A549 (cell line): ENCODE measurements at regions not wholly inside any gene's neighbourhood (a gene's known extent, or its start where the extent isn't known, plus 50 kb on each side); places are given as distances from the start of the nearest gene placed in this dataset.

Source experiments
- ATAC-seq, 2 experiments: fragments of 200-7000 bp in 1 of 2; fragments of >200 bp in 1 of 2; cut with Nextera tagmentation in 1 of 2; cut with Tn5 transposase in 1 of 2; 3 replicates each; pipeline versions ENCODE4 v1.8.0 to v1.9.1; 2018 to 2020; ENCODE audit warnings: mild to moderate bottlenecking in 1 of 2, moderate library complexity in 1 of 2
- CTCF ChIA-PET: fragments of 300-600 bp; sonication (Branson Sonifier 250); formaldehyde crosslinking; extraction: SDS; loops from one replicate; lab custom pipeline; 2021; ENCODE audit warnings: antibody characterized with exemption, inconsistent platforms; lab: Yijun Ruan, JAX
- POLR2A ChIA-PET: fragments of 350-600 bp; formaldehyde crosslinking; extraction: SDS; loops from one replicate; lab custom pipeline; 2021; ENCODE audit warnings: antibody characterized with exemption, inconsistent platforms; lab: Yijun Ruan, JAX
- DNase-seq, 2 experiments: peaks; one replicate each; pipeline versions ENCODE4 v3.0.0 to v3.0.0-alpha.2; 2011 to 2016; ENCODE audit warnings: low read depth in 1 of 2, low spot score in 1 of 2
- FAIRE-seq: peaks from 2 replicates; lab custom pipeline; 2011; peaks lifted over from hg19 to GRCh38; lab: Jason Lieb, UNC
- H3K27ac ChIP-seq, 2 experiments: fragments of >200 bp; sonication (Bioruptor Twin); formaldehyde crosslinking; 3 replicates each; pipeline ENCODE4 v1.5.1; 2016 to 2017
- H3K4me1 ChIP-seq: fragments of >200 bp; sonication (Bioruptor Twin); formaldehyde crosslinking; 3 replicates; pipeline ENCODE4 v1.6.1; 2016
- H3K4me2 ChIP-seq: fragments of >200 bp; sonication (Bioruptor Twin); formaldehyde crosslinking; 3 replicates; pipeline ENCODE4 v1.6.1; 2016
- H3K4me3 ChIP-seq: fragments of >200 bp; sonication (Bioruptor Twin); formaldehyde crosslinking; 3 replicates; pipeline ENCODE4 v1.5.1; 2016
- H3K9me3 ChIP-seq: fragments of >200 bp; sonication (Bioruptor Twin); formaldehyde crosslinking; 3 replicates; pipeline ENCODE4 v1.6.1; 2016
- CBX2 ChIP-seq: fragments of 200-600 bp; sonication (generic); IDR thresholded peaks from 2 replicates; pipeline ENCODE4 v1.6.1; 2016; ENCODE audit warnings: low read depth, mild to moderate bottlenecking, borderline replicate concordance
- CHD4 ChIP-seq: fragments of 200-600 bp; sonication (generic); IDR thresholded peaks from 2 replicates; pipeline ENCODE4 v1.6.1; 2016; ENCODE audit warnings: antibody characterized with exemption, mild to moderate bottlenecking, borderline replicate concordance
- ELK1 ChIP-seq: fragments of 150-350 bp; IDR thresholded peaks from 2 replicates; pipeline ENCODE4 v1.6.1; 2014; ENCODE audit warnings: low read depth, mild to moderate bottlenecking, low read length
- ESRRA ChIP-seq: fragments of 150-350 bp; IDR thresholded peaks from 2 replicates; pipeline ENCODE4 v1.6.1; 2014; ENCODE audit warnings: mild to moderate bottlenecking, low read length, borderline replicate concordance
- FOSB ChIP-seq: fragments of 250-450 bp; sonication (Bioruptor Pico); IDR thresholded peaks from 2 replicates; pipeline ENCODE4 v1.5.0; 2020; ENCODE audit warnings: mild to moderate bottlenecking, moderate library complexity
- FOSL2 ChIP-seq, 2 experiments: fragments of 450-650 bp in 1 of 2; fragments of >200 bp in 1 of 2; sonication (Bioruptor Twin) in 1 of 2; formaldehyde crosslinking; IDR thresholded peaks; 2 replicates each; pipeline versions ENCODE4 v1.5.0 to v1.6.1; 2016 to 2020; ENCODE audit warnings: mild to moderate bottlenecking in 1 of 2, moderate library complexity in 1 of 2
- FOXS1 ChIP-seq: fragments of 250-450 bp; sonication (Bioruptor Pico); IDR thresholded peaks from 2 replicates; pipeline ENCODE4 v1.5.0; 2020; ENCODE audit warnings: mild to moderate bottlenecking, moderate library complexity
- GATA3 ChIP-seq: IDR thresholded peaks from 2 replicates; pipeline ENCODE4 v1.6.1; 2012; ENCODE audit warnings: borderline replicate concordance
- HDAC2 ChIP-seq: fragments of 200-600 bp; sonication (generic); IDR thresholded peaks from 2 replicates; pipeline ENCODE4 v1.6.1; 2016
- HOXB13 ChIP-seq: fragments of 250-450 bp; sonication (Bioruptor Pico); IDR thresholded peaks from 2 replicates; pipeline ENCODE4 v1.5.0; 2020; ENCODE audit warnings: low read depth, mild to moderate bottlenecking, moderate library complexity
- JUN ChIP-seq, 2 experiments: fragments of >200 bp; sonication (Bioruptor Twin); formaldehyde crosslinking; IDR thresholded peaks; 2 replicates in 1 of 2; 3 replicates in 1 of 2; pipeline ENCODE4 v1.6.1; 2016 to 2017
- MYC ChIP-seq: IDR thresholded peaks from 2 replicates; pipeline ENCODE4 v1.6.1; 2012; ENCODE audit warnings: mild to moderate bottlenecking, inconsistent platforms, low read length, improper control_type of control experiment, borderline replicate concordance
- NPAS2 ChIP-seq: fragments of 250-450 bp; sonication (Bioruptor Pico); IDR thresholded peaks from 2 replicates; pipeline ENCODE4 v1.8.0; 2022; ENCODE audit warnings: mild to moderate bottlenecking, moderate library complexity, borderline replicate concordance
- NR3C1 ChIP-seq: fragments of >200 bp; sonication (Bioruptor Twin); formaldehyde crosslinking; IDR thresholded peaks from 3 replicates; pipeline ENCODE4 v1.6.1; 2017
- POLR2A ChIP-seq: IDR thresholded peaks from 2 replicates; pipeline ENCODE4 v1.6.1; 2012; ENCODE audit warnings: mild to moderate bottlenecking, low read length
- SREBF2 ChIP-seq: fragments of 450-650 bp; IDR thresholded peaks from 2 replicates; pipeline ENCODE4 v1.6.1; 2014; ENCODE audit warnings: mild to moderate bottlenecking, moderate library complexity
- TFCP2L1 ChIP-seq: fragments of 250-450 bp; sonication (Bioruptor Pico); IDR thresholded peaks from 2 replicates; pipeline ENCODE4 v1.5.0; 2021; ENCODE audit warnings: mild to moderate bottlenecking
- TP53 ChIP-seq: fragments of 250-450 bp; sonication (Bioruptor Pico); IDR thresholded peaks from 2 replicates; pipeline ENCODE4 v1.5.0; 2021; ENCODE audit warnings: mild to moderate bottlenecking, moderate library complexity
- ZSCAN20 ChIP-seq: fragments of 250-450 bp; sonication (Bioruptor Pico); IDR thresholded peaks from 2 replicates; pipeline ENCODE4 v1.8.0; 2022; ENCODE audit warnings: mild to moderate bottlenecking, moderate library complexity
- WGBS: methylation state at CpG from one replicate; pipeline ENCODE4 v1.1.6; 2017; ENCODE audit errors: missing lambda C conversion rate; 5-methylcytosine and 5-hydroxymethylcytosine counted together
- TF ChIP-seq, protein P1 (sequence below): fragments of >200 bp; sonication (Bioruptor Twin); formaldehyde crosslinking; IDR thresholded peaks from 3 replicates; pipeline ENCODE4 v1.6.1; 2016
- TF ChIP-seq, protein P2 (sequence below): IDR thresholded peaks from 2 replicates; pipeline ENCODE4 v1.6.1; 2012; ENCODE audit warnings: low read depth, borderline replicate concordance
- TF ChIP-seq, protein P3 (sequence below): IDR thresholded peaks from 2 replicates; pipeline ENCODE4 v1.6.1; 2012

DNA sequence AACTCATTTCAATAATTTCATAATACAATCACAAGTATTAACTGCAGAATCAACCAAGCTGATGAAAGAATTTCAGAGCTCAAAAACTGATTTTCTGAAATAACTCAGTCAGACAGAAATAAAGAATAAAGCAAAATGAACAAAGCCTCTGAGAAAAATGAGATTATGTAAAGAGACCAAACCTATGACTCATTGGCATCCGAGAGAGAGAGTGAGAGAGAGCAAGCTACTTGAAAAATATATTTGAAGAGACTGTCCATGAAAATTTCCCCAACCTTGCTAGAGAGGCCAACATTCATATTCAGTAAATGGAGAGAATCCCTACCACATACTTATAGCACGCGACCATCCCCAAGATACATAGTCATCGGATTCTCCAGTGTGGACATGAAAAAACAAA, 1376.4 kb downstream of the CDH11 start:
- no peak for FAIRE-seq
- Histone ChIP-seq H3K4me3 (no peak overlapping the region), H3K4me2 (no peak overlapping the region), H3K4me1 (no peaks in the 10 kb centered on the region), H3K9me3 (no peaks in the 10 kb centered on the region), H3K27ac (no peak overlapping the region)
- ATAC-seq = no peak
- CTCF ChIA-PET = interaction anchor here (0.6 kb wide), 1 partner anchor 443 kb away, joined by 4 read pairs; no protein-coding TSS in a partner anchor
- TF ChIP-seq TP53 (CRISPR knock-in tag) (no peak), GATA3 (no peak), SREBF2 (no peak), ELK1 (no peak), ESRRA (no peak), HOXB13 (CRISPR knock-in tag) (no peak)
- no peak for DNase-seq
- POLR2A ChIA-PET = no interaction called here
- WGBS = 61% methylated on average over 4 of the region's 4 CpGs

GRCh38 chr16:63744077-63744874, 1377.6 kb downstream of the CDH11 start:
- Histone ChIP-seq H3K9me3 (no peaks in the 10 kb centered on the region), H3K4me3 (no peak overlapping the region), H3K4me2 (no peak overlapping the region), H3K27ac (no peak overlapping the region), H3K4me1 (no peaks in the 10 kb centered on the region)
- 25% methylated on average over 12 of the region's 13 CpGs for WGBS
- DNase-seq (no peak), ATAC-seq (no peak), FAIRE-seq (no peak)
- ChIA-PET CTCF (no interaction called here), POLR2A (no interaction called here)
- no peak for TF ChIP-seq FOXS1 (CRISPR knock-in tag)
- TF ChIP-seq CHD4 = no peak
- TF ChIP-seq ELK1 = no peak
- TF ChIP-seq FOSL2 (IDR thresholded peaks at IDR 0.05) = no peak
- no peak for TF ChIP-seq FOSL2 (CRISPR knock-in tag; IDR thresholded peaks at IDR 0.05)
- TF ChIP-seq ZSCAN20 (CRISPR knock-in tag) = no peak
- TF ChIP-seq TP53 (CRISPR knock-in tag) = no peak
- TF ChIP-seq HDAC2 = no peak
- TF ChIP-seq, protein P1, sequence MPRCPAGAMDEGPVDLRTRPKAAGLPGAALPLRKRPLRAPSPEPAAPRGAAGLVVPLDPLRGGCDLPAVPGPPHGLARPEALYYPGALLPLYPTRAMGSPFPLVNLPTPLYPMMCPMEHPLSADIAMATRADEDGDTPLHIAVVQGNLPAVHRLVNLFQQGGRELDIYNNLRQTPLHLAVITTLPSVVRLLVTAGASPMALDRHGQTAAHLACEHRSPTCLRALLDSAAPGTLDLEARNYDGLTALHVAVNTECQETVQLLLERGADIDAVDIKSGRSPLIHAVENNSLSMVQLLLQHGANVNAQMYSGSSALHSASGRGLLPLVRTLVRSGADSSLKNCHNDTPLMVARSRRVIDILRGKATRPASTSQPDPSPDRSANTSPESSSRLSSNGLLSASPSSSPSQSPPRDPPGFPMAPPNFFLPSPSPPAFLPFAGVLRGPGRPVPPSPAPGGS = no peak
- no peak for TF ChIP-seq CBX2
- TF ChIP-seq FOSB (CRISPR knock-in tag) = no peak
- TF ChIP-seq, protein P2, sequence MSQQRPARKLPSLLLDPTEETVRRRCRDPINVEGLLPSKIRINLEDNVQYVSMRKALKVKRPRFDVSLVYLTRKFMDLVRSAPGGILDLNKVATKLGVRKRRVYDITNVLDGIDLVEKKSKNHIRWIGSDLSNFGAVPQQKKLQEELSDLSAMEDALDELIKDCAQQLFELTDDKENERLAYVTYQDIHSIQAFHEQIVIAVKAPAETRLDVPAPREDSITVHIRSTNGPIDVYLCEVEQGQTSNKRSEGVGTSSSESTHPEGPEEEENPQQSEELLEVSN = no peak
- TF ChIP-seq TFCP2L1 (CRISPR knock-in tag) = no peak
- TF ChIP-seq MYC = no peak
- no peak for TF ChIP-seq POLR2A
- no peak for TF ChIP-seq NPAS2 (CRISPR knock-in tag)
- no peak for TF ChIP-seq NR3C1
- TF ChIP-seq, protein P3, sequence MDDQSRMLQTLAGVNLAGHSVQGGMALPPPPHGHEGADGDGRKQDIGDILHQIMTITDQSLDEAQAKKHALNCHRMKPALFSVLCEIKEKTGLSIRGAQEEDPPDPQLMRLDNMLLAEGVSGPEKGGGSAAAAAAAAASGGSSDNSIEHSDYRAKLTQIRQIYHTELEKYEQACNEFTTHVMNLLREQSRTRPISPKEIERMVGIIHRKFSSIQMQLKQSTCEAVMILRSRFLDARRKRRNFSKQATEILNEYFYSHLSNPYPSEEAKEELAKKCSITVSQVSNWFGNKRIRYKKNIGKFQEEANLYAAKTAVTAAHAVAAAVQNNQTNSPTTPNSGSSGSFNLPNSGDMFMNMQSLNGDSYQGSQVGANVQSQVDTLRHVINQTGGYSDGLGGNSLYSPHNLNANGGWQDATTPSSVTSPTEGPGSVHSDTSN = no peak
- no peak for TF ChIP-seq JUN (IDR thresholded peaks at IDR 0.05)
